Activated T-cell treated with anti-CD3 and anti-CD28 coated beads for 1 hour (primary cell): ENCODE measurements at regions not wholly inside any gene's neighbourhood (a gene's known extent, or its start where the extent isn't known, plus 50 kb on each side); places are given as distances from the start of the nearest gene placed in this dataset.

Source experiments
- DNase-seq: peaks from one replicate; pipeline ENCODE4 v3.0.0-alpha.2; 2020; ENCODE audit warnings: low read depth

DNA sequence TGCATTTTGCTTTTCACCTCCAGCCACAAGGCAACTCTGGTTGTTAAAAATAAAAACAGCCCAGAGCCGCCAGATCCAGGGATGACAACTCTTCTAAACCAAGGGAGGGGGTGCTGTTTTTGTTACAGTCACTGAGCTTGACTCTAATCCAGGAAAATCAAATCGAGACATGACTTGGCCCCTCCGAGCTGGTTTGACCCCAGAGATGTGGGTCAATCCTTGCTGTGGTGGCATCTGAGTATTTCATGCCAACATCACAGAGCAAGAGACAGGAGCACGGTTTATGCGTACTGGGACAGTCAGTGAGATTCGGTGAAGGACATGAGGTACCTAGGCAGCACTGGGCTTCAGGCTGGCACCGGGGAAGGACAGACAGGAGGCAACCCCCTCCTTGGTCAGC lies 88.8 kb upstream of the ZMIZ1 start:
- no peak for DNase-seq

DNA sequence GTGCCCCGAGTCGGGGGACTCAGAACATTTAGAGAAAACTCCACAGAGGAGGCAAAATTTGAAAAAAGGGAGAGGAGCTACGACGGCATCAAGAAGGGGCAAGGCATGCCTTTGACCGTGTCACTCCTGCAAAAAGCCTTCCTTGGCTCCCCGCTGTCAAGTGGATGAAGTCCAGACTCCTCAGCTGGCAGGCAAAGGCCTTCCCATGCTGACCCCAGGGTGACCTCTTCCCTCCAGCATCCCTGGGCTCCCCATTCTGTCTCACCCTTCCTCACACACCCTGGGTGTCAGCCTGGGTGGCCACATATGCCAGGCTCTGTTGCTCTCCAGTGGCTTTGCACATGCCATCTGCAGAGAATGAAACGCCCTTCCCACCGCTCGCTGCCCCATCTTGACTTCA lies 88.4 kb upstream of the ZMIZ1 start:
- DNase-seq: no peak

DNA sequence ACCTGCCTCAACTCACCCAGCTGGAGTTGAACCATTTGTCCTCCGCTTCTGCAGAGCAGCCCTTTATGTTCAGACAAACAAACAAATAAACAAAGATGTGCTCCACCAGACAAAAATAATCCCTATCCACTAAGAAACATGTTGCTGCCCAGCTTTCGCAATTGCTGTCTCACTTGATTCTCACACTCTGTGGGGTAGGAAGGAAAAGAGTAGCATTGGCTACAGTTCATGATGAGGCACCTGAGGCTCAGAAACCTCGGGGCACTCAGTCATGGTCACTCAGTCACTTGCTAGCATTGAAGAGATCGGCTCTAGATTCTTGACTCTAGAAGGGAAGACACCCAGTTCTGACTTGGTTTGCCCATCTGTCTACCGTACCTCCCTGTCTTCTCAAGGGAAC lies 88.0 kb upstream of the ZMIZ1 start:
- DNase-seq: no peak

DNA sequence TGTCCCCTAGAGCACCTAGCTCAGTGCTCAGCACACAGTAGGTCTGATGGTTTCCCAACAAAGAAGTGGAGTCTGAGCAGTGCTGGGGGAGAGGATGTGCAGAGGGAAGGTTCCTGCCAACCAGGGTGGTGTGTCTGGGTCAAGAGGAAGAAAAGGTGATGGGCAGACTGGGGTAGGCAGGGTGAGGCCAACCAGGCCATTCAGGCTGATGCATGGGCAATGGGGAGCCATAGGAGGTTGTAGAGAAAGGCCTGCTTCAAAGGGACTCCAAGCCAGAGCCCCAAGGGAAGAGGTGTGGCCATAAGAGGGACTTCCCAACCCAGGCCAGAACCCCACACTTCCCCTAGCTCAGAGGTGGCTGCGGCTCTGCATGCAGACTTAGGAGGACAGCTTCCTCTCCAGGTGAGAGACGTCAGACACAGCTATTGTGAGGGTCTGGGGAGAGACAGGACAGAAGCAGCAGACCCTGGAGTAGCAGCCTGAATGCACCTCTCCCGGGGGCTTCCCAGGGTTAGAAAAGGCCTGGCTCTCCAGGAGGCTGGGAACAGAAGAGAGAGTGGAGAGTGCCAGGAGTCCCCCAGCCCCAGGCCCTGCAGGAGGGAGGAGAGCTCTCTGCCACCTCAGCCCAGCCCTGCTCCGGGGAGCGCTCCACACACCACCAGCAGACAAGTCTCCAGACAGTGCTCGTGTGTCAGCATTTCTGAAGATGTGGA lies 87.4 kb upstream of the ZMIZ1 start:
- DNase-seq: no peak

DNA sequence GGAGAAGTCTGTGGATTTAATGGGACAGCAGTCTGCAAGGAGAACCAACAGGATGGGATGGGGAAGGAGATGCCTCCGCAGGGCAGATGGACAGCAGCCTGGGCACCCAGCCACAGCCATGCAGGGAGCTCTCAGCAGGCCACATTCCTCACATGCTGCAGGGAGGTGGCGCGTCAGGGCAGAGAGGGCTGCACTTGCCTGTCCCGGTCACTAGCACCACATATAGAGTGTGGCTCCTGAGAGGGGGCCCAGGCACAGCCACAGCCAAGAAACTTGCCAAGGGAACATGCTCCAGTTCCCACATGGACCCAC lies 86.8 kb upstream of the ZMIZ1 start:
- no peak for DNase-seq

DNA sequence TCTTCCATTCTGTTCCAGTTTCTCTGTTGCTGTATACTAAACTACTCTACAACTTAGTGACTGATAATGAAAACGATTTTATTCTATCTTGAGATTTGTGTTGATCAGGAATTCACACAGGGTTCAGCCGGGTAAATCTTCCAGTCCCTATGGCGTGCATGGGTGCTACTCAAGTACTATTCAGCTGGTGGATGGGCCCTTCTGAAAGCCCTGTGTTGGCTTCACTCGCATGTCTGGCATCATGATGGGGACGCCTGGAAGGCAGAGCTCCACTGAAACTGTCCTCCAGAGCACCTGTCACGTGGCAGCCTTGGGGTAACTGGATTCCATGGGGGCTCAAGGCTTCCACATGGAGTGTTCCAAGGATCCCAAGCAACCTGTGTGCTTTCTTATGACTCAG lies 86.0 kb upstream of the ZMIZ1 start:
- DNase-seq: no peak

DNA sequence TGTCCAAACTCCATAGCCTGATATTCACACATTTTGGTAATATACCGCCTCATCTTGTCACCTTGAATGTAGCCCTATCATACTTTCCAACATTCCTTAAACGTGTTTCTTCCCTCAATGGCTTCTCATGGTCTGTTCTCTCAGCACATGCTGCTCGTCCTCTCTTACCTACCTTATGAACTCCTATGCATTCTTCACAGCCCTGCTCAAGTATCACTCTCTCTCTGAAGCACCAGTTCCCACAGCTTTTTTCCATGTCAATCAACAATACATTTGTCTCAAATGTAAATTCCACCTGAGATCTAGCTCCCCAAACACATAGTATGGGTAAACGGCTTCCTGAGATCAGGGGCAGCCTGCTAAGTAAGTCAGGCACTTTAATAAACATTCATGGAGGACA lies 85.2 kb upstream of the ZMIZ1 start:
- DNase-seq: no peak

DNA sequence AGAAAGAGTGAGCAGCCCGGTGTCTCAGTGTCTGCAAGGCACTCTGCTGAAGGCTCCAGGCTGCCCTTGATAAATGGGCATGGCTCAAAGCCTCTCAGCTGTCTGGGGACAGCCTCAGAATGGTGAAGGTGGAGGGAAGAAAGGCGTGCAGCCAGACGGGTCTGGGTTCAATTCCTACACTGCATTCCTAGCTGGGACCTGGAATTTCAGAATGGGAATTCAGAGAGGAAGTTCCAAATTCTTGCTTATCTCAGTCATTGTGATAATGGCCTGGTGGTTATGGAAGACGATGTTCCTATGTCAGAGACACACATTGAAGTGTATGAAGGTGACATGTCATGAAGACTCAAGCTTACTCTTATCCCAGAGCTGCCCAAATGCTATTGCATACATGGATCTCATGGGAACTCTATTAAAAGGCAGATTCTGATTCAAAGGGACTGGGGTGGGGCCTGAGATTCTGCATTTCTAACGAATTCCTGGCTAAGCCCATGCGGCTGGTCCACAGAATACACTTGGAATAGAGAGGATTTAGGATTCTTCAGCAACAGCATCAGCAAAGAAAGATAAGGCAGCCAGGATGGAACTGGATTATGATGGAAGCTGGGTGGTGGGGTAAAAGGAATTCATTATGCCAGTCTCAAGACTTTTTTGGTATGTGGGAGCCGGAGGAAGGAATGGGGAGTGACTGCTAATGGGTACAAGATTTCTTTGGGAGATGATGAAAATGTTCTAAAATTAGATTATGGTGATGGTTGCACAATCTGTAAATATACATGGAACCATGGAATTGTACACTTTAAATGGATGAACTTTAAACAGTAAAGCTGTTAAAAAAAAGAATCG lies 82.6 kb upstream of the ZMIZ1 start:
- DNase-seq: no peak

DNA sequence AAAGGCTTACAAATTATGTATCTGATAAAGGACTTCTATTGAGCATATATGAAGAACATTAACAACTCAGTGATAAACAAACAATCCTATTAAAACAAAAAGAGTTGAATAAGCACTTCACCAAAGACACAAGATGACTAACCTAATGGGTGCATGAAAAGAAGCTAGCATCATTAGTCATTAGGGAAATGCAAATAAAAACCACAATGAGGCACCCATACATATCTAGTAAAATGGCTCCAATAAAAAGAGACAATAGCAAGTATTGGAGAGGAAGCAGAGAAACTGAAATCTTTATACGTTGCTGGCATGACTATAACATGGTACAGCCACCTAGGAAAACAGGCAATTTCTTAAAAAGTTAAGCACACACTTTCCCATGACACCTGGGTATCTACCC lies 77.6 kb upstream of the ZMIZ1 start:
- DNase-seq: no peak

DNA sequence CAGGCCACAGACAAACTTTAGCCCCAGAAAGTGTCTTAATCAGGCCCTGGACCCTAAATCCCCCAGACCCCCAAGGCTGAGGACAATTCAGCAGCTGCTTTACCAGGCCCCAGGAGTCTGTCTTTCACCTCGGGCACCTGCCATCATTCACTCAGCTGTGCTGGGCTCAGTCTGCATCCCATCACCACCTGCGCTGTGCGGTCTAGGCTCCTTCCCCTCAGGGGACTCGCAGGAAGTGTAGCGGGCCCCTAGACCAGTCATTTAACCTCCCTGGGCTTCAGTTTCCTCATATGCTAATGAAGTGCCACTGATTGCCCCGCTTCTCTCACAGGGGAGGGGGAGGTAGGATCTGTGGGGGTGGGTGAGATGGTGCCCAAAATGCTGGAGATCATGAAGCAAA lies 76.4 kb upstream of the ZMIZ1 start:
- DNase-seq: no peak

DNA sequence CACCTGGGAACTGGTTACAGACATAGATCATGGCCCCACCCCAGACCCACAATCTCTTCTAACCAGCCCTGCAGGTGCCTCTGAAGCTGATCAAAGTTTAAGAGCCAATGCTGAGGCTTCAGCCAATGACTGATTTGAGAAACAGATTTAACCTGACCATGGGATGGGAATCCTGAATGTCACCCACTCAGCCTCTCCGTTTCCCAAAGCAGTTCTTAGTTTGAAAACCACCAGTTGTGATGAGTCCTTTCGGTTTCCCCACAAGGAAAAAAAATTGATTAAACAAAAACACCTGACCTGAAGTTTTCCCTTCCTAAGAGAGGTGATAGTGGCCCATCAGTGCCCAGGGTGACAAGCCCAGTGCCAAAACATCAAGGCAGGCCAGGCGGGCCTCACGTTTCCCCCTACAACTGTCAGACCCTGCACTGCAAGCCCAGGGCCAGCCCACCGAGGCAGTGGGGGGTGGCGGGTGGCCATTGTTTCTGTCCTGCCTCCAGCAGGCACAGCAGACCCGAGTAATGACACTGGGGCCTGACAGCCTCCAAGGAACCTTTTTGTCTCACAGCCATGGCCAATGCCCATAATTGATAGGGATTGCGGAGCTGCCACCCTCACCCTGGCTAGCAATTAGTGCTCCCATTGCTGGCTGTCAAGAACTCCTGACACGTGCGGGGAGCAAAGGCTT lies 75.4 kb upstream of the ZMIZ1 start:
- DNase-seq: no peak

DNA sequence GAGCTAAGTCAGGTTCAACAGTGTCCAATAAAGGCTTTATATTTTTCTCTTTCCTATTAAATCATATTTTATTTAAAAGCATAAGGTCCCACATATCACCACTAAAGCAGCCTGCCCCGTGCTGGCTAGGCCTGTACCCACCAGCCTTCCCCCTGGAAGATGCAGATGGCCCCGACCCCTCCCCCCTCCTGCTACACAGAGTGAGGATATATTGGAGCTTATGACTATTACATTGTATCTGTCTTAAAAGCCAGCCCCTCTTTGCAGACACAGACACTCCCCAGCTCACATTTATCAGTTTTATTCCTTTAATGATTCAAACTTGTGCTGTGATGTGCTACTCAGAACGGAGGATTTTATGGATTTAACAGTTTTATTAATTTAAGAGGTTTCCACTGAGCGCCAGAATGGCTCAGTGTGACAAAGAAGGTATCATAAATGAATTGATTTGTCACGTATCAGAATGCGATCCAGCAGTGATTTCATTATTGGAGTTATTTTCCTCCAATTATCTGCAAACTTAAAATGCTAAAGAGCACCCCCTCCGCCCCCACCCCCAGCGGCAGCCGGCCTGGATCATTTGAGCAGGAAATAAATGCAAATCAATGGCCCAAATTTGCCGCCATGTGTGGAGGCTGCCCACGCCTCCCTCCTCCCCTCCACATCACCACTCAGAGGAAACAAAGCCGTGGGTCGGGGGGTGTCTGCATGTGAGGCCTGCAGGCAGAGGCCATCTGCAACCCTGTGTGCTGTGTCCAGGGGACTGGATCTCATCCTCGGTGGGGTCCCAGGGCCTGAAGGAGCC lies 72.6 kb upstream of the ZMIZ1 start:
- DNase-seq: no peak

DNA sequence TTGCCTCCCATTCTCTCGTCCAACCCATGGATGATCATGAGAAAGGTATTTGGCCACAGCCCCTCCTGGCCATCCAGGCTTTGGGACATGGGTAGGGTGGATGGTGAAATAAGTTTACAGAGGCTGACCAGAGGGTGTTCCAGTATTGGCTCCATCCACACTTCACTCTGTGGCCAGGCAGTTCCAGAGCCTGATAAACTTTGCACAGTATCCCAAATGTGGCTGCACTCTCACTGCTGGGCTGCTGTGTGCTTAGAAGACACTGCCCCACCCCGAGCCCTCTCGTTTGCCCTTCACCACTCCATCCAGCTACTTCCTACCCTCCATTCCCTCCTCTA lies 72.0 kb upstream of the ZMIZ1 start:
- DNase-seq: no peak

DNA sequence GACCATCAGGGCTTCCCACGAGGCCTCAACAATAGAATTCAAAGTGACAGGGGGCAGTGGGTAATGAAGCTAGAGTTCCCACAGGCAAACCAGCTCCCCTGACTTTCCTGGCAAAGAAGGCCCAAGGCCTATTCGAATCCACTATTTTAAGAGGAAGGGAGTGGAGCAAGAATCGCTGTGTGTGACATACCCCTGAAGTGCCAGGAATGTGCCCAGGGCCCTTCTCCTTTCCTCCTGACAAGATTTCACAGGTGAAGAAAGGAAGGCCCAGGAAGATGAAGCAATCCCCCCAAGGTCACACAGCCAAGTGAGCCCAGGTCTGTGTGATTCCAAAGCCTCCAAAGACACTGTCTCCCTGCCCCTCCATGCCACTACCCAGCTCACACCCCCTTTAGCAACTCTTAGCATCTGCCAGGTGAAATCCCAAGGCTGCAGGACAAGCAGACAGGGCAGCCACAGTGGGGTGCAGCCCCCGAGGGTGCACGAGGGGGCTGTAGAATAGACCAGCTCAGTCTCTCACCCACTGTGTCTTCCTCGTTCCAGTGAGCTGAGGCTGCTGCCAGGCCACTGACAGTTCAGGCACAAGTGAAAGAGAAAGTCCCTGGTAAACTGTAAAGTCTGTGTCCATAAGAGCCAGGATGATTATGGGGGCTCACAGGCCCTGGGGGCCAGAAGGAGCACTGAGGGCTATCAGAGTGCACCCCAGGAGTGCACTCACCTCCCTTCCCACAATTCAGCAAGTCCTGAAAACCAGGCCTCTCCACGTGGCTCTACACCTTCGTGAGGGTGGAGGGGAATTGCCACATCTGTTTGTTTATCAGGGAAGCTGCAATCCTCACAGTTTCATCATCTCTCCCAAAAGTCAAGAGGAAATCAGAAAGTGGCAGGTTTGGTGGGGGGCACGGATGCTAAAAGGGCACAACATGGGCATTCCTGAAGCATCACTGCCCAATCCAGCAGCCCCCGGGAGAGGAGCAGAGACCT lies 70.8 kb upstream of the ZMIZ1 start:
- DNase-seq: no peak

DNA sequence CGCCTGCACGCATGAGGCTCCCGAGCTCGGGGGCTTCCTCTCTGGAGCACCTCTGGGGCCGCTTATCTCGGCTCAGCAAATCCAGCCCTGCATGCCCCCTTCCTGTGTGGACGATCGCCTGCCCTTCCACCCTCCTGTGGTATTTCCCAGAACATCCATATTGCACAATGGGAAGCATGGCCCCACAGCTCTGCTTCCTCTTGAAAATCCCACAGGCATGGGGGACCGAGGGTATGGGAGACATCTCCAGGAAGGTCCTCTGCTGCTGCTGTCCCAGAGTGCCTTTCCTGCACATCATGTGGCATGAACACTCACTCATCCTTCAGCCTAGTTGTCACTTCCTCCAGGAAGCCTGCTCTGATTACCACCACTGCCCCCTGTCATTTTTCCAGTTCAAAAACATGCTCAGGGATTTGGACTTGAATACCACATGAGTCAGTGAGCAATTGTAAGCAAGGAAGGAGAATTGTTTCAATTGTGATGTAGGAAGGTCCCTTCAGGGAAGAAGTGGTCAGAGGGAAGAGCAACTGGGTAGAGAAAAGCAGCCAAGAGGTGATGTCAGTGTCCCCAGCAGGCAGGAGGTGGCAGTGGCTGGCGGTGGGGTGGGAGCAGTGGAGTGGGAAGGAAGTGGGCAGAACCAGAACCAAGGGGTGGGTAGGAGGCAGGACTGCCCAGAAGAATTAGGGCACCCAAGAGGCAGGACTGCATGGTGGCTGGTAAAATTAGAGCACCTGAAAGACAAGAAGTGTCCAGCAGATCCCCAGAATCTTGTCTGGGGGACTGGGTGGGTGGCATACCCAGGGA lies 67.5 kb upstream of the ZMIZ1 start:
- DNase-seq: no peak

DNA sequence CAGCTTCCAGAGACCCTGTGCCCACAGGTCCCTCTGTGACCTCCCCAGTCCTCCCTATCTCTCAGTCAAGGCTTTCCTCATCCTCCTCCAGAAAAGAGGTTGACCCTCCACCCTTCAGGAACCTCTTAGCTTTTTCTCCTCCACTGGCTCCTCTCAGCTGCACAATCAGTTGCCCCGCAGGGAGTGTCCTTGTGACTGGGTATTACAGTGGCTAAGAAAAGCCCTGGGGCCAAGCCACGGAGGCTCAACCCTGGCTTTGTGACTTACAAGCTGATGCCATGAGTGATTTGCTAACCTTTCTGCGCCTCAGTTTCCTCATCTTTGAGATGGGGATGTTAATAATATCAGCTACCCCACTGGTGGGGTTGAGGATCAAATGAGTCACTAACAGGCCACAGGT lies 66.4 kb upstream of the ZMIZ1 start:
- DNase-seq: no peak

DNA sequence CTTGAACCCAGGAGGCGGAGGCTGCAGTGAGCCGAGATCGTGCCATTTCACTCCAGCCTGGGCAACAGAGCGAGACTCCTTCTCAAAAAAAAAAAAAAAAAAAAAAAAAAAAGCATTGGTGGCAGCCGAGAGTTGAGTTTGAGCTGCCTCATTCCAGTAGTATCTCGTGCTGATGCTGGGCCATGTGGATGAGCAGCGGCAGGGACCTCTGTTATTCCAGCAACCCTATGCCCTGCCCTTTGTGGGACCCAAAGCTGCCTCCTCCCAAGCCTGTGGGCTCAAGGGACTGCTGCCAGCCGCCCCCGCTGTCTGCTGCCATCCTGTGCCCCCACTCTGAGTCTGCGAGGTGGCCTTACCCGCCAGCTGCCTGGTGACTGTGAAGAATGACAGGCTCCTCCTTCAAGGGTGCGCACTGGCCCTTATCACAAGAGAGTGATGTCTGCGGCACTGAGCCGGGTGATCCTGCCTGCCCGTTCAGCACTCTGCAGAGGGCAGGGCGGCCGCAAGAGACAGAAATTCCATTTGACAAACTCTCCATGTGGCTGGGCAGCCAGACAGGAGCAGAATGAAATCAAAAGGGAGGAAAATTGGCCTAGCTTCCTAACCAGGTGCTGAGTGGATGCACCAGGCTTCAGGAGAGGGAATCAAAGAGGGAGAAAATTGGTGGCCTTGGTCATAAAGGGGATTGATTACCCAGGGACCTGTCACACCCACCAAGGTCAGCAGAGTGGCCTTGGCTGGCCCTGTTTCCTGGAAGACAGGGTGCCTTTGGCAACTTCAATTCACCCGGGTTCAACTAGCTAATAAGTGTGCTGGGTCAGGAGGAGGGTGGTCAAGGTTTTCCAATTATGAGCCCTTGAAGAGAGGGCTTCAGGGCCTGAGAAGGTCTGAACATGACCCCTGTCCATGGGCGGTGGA lies 65.3 kb upstream of the ZMIZ1 start:
- DNase-seq: no peak

DNA sequence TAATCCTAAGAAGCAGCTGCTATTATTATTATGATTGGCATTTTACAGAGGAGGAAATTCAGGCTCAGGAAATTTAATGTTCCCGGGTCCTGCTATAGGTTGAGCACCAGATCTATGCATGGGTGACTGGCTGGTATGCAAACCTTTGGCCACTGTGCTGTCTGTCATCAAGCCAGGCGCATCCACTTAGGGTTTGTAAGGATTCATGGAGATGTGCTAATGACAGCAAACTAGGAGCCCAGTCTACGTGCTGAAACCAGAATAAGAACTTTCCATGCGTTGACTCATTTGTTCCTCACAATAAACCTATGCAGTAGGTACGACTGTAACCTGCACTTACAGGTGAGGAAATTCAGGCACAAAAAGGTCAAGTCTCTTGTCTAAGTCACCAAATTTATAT lies 64.5 kb upstream of the ZMIZ1 start:
- no peak for DNase-seq

DNA sequence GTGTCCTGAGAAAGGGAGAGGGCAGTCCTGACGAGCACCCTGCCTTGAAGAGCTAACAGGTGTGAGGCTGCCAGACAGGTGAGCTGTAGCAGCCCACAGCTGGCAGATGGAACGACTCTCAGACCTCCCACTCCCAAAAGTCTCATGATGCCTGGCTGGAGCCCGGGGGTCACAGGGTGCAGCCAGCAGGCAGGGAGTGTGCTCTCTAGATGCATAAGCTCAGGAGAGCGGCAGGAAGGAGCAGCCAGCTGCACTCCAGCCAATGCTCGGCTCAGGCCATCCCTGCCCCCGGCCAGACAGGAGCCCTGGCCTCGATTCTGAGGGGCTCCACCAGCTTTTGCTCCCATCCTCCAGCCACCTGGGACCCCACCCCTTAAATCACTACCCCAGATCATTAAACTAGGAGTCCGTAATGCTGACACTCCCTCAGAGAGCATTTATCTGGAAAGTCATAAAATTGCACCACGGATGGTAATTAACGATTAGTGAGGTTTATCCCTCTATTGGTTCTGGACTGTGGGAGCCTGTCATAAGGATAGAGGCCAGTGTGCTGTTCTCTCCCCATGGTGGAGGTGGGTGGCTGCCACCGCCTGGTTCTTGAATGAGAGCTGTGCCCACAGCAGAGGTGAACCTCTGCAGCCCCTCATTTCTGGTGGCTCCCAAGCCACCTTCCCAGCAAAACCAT lies 63.5 kb upstream of the ZMIZ1 start:
- DNase-seq: no peak
